Stimulated activated CD8-positive, alpha-beta memory T cell treated with anti-CD3 and anti-CD28 coated beads, Interleukin-7, amount 100 ng/mL, for 24 hours (primary cell): ENCODE measurements at regions not wholly inside any gene's neighbourhood (a gene's known extent, or its start where the extent isn't known, plus 50 kb on each side); places are given as distances from the start of the nearest gene placed in this dataset.

Experiments used
- DNase-seq: peaks from one replicate; pipeline ENCODE4 v3.0.0-alpha.2; 2020; ENCODE audit warnings: low read depth

DNA sequence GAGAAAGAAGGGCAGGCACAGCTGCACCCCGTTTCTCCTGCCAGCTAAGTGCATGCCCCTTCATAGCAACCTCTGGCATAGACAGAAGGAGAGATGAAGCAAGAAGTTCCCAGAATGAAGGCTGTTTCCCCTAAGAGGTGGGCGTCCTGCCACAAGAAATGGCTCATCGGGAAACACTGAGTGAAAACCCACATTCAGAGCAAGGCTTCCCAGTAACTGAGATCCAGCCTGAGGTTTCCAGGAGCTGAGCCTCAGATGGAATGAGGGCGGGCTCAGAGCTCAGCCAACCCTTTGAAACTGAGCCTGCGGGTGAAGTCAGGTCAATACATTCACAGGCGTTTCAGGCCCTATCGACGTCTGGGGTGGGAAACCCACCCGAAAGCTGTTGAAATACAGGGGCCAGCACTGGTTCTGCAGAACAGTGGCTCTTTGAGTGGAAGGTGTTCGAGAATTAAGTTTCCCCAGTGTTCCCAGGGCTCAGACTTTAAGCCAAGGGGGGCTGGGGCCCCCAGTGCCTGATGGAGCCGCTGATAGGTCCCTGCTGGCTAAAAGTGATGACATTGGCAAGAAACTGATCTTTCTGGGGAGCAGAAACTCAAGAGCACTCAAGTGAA, 510.2 kb downstream of the RPS24 start:
- DNase-seq = no peak

DNA sequence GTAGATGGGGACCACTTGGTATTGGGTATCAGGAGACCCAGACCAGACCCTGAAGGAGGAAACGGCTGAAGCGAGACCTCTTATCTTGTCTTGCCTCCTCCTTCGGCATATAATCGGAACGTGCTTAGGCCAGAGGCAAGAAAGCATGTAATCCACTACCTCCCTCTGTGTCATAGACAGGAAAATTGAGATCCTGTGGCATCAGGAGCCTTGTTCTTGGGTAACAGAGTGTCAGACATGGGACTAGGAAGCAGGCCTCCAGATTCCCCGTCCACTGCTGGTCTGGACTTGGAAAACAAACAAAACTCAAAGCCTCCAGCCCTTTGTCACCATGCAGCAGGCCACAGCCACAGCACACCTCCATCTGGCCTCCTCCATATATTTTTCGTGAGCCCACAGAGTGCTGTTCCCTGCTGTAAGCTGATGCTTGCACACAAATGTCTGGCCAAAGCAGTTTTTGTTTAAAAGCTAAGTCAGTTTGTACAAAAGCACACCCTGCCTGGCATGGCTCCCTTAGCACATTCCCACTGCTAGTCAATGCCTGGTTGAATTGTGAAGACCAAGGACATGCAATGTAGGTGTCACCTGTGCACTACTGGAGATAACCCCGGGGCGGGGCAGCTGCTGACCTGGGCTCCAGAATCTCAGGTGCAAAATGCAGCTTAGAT, 510.9 kb downstream of the RPS24 start:
- DNase-seq = no peak

DNA sequence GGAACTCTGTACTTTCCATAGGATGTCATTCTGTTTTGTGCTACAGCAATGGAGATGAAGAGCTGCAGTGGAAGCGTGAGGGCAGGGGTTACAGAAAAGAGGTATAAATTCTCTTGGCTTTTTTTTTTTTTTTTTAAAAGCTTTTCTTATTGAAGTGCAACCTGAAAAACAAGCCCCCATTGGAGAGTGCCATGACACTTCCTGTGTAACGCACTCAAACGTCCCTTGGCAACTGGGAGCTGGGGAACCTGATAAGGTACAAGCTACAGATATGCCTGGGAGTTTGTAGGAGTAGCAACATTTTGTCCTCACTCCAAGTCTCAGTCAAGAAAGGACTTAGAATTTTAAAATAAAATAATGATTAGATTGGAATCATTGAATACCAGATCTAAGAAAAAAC, 512.1 kb downstream of the RPS24 start:
- no peak for DNase-seq

DNA sequence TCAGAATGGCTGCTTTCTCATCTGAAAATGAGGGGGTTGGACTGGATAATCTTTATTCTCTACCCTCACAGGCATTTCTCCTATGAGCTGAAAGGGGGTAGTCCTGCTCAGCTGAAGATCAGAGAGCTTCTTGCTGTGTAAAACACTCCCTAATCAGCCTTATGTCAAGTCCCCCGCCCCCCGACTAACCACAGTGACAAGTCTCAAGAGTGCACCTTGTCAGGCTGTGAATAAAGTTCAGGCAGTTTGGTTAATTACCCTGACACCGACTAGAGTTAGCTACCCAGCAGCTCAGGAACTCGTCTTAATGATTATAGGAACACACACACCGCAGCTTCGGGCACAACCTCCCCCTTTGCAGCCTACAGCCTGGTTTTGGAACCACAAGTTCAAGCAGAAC, 513.7 kb downstream of the RPS24 start:
- no peak for DNase-seq

DNA sequence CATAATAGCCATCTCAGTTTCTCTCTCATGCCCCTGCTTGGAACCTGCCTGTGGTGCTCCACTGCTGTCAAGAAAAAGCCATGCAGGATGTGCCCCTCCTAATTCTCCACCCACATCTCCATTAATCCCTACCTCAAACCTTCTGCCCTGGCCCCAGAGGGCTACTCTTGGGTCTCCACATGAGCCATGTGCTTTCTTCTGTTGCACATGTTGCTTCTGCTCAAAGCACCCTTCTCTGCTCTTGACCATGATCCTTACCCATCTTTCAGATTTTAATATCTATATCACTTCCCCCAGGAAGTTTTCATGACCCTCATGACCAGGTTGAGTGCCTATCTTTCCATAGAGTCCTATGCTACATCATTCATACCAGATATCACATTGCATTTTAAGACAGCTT, 514.2 kb downstream of the RPS24 start:
- no peak for DNase-seq

DNA sequence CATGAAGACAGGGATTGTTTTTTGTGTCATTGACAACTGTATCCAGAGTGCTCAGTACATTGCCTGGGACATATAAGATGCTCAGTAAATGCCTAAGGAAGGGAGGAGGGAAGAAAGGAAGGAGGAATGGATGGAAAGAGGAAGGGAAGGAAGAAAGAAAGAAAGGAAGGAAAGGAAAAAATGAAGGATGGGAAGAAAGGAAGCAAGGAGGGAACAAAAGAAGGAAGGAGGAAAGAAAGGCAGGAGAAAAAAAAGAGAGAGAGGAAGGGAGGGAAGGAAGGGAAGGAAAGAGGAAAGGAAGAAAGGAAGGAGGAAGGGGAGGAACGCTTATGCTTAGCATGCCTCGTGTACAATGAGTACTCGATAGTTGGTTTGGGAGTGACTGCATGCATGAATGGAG, 514.7 kb downstream of the RPS24 start:
- DNase-seq = no peak

DNA sequence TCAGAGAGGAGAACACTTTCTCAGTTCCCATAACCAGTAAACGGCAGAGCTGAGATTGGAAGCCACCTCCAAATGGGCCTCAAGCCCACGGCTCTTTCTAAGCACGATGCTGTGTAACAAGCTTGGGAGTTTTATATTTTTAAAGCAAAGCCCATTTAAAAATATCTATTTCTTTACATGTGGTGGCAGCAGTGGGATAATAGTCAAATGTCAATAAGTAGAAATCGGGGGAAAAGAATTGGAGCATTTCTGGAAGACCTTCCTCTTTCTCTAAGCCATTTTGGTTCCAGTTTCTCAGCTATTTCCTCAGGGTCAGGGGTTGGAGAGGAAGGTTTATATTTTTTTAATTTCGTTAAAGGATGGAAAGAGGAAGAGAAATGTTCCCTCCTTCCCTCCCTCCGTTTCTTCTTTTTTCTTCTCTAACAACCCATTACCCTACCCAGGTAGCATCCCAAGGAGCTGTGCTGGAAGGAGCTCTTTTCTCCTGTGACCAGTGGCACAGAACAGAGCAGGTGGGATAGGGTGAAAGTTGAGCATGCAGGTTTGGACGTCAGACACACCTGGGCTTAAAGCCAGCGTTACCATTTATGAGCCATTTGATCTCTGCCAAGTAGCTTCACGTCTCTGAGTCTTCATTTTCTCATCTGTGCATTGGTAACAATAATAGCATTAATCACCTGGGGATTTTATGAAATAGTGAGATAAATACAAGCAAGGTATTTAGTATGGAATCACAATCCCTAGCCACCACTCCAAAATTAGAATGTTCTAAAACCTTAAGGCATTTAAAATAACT, 515.7 kb downstream of the RPS24 start:
- no peak for DNase-seq

DNA sequence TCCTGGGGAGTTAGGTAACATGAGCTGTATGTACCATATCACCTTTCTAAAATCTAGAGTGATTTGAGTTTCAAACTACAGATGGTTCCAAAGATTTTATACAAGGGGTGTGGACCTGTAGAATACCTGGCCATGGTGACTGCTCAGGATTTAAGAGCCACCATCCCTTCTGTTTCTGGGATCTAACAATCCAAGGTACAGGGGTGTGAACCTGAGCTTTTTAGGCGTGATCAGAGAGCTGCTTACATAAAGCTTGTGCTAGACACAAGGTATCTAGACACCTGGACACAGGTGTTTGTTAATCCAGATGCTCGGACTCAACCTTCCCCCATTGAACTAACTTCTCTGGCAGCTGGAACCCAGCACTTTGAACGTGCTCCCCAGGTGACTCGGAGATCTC, 516.4 kb downstream of the RPS24 start:
- no peak for DNase-seq

DNA sequence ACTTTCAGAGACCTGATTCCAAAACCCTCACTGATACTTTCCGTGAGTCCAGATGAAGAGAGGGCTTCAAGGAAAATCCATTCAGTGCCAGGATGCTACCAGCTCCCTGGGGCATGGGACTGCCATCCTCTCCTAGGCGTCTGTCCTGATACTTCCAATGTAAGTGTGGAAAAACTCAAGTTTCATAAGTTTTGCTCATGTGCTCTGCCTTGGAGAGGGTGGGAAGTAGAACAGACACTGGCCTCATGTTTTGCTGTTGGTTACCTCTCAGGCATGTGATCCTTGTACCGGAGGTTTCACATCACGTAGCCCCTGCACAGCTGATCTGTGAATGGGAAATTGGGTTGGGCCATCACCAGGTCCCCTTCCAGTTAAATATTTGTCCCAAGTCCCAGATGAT, 517.1 kb downstream of the RPS24 start:
- DNase-seq = no peak

DNA sequence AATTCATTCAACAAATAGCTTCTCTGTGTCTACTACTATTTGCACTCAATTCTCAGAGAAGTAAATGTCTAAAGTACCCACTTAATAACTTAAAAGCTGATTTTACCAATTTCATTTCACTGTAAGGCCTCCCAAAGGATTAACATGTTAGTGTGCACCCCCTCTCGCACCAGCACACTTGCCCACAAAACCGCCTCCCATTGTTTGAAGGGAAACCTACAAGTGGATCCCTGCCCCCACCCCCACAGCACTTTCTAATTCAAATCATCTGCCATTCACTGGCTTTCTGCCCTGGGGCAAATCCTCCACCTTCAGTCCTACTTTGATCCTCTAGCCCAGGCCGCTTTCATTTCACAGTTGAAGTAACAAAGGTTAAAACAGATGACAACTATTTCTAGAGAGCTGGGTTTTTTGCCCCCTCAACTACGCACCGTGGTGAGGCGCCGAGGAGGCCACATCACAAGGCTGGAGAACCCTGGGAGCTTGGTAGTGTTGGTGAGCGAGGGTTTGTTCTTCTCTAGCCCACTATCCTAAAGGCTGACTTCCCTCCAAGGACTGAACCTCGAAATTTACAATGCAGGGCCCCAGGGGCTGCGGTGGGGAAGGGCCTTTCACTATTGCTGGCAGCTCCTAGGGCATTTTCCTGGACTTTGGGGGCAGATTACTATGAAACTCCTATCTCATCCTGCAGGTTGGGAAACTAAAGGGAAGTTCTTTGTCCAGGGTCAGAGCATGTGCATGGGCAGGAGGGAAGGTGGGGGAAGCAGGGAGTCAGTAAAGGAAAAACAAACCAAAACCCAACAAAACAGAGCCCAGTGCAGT, 517.4 kb upstream of the ZMIZ1 start:
- no peak for DNase-seq

DNA sequence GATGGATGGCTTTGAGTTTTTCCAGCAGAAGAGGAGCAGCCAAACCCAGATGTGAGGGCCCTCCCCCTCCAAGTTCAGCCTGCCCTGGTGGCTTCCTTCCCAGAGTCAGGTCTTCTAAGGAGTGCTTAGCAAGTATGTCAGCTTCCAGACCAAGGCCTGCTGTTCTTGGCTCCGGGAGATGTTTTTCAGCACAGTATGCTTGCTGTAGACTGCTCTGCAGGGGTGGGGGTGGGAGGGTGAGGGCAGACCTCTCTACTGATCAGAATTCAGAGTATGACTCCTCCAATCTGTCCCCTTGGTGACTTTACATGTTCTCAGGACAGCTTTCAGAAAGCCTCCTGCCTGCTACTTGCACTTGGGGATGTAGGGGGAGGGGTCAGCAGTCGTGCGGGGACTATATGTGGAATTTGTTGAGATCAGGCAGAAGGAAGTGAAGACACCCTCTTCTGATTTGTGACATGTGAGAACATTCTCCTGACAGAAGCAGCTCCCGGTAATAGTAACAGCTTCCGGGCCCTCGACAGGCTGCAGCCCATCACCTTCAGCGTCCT, 516.4 kb upstream of the ZMIZ1 start:
- DNase-seq = no peak

DNA sequence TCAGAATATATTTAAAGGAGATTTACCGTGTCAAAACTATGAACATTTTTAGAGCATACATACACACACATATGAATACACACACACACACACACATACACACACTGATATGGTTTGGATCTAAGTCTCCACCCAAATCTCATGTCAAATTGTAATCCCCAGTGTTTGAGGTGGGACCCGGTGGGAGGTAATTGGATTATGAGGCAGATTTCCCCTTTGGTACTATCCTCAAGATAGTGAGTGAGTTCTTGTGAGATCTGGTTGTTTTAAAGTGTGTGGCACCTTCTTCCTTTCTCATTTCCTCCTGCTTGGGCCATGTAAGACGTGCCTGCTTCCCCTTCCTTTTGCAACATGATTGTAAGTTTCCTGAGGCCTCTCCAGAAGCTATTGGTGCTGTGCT, 515.0 kb upstream of the ZMIZ1 start:
- DNase-seq = no peak

DNA sequence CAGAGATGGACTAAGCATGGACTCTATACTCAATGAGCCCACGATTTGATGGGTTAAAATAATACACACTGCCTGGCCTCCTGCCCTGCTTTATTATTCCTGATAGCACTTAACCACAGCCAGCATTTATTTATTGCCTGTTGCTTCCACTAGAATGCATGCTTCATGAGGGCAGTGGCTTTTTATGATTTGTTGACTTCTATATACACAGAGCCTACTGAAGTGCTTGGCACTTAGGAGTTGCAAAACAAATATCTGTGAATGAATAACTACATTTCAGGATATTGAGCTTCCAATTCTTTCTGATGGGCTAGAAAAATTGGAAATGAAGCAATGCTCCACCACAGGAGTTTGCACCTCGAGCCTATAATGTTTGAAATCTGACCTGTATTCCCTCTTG, 513.6 kb upstream of the ZMIZ1 start:
- DNase-seq = no peak

DNA sequence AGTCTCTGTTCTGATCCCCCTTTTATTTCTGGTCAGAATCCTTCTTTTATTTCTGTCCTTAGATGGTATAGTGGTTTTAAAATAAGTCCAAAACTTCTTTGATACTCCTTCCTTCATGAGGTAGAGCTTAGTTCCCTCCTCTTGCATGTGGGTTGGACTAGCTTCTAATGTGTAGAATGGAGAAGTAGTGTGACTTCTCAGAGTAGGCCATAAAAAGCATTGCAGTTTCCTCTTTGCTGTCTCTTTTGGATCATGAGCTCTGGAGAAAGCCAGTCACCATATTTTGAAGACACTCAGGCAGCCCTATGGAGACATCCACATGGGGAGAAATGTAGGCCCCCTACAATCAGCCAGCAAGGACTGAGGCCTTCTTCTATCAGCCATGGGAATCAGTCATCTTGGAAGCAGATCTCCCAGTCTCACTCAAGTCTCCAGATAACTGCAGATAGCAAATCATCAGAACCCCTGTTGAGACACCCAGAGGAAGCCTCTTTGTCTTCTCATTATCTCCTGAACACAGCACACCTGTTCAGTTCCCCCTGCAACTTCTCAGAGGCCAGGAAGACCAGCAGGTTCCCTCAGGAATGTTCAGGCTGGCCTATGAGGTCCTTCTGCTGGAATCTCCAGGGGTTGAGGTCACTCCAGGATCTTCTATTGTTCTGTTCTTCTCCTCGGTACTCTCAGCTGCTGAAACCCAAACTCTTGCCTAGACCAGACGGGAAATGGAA, 511.9 kb upstream of the ZMIZ1 start:
- no peak for DNase-seq

DNA sequence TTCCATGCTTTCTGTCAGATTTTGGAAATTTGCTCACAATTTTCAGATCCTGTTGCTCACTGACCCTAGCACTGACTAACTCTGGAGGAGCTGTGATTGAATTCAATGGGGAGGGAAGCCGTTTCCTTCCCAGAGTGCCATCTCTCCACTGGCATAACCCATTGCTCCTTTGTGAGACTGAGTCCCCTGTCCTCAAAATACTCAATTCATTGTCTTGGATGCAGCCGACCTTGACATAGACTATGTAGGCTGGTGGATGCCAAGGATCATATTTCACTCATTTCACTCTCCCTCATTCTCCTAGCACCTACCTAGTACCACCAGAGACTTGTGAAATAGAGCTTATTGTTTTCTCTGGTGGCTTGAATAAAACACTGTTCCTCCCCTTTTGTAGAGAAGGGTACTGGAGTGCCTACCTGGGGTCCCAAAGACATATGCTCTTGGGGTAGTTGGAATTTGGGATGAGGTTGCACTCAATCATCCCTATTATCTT, 511.3 kb upstream of the ZMIZ1 start:
- no peak for DNase-seq

DNA sequence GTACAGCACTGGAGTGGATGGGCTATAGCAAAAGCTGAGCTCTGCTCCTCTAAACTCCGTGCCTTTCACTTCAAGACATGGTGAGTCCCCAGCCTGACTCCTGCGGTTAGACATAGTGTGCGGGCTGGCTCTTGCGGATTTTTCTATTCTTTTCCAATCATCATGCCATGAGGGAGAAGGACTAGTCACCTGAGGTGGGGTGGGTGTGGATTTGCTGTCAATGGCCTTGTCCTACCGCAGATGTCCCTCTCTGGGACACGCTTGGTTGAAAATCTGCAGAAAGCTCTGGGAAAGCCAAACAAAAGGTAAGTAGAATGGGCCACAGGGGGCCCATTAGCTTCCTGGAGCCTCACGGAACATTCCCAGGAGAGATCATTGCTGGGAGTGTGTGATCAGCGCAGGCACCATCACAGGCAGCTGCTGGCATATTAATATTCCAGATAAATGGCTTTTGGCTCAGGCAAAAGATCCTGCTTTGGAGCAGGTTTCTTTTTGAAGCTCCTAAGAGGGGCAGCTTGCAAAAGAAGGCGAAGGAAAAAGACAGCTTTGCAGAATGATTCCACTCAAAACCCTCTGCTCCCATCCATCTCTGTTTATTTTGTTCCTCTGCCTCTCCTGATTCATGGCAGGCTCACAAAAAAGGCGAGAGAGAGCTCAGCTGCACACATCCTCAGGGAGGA, 509.0 kb upstream of the ZMIZ1 start:
- no peak for DNase-seq

DNA sequence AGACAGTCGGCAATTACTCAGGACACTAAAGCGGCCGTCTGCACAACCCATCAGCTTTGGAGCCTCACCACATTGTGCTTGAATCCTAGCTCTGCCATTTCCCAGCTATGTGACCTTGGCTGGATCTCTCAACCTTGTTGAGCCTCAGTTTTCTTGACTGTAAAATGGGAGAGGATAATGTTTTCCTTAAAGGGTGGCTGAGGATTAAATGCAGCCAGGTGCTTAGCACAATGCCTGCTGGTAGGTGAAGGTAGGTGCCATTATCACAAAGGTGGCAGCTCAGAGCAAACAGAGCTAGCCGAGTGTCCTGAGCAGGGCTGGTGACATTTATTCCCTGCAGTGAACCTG, 508.5 kb upstream of the ZMIZ1 start:
- no peak for DNase-seq

DNA sequence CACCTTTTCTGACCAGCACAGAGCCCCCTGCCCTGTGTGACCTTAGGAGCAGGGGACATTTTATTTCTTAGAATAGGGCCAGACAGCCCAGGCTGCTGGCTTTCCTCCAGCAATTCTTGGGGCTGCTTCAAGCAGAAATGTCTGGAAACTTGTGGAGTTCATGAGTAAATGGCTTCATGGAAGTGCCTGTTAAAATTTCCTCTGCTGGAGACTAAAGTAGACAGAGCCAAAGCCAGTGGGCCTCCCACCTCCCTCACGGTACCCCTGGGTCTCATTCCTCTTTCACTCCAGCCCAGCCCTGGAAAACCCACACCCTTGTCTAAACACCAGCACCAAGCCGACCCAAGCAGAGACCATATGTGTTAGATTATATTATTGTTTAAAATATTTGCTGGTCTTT, 505.5 kb upstream of the ZMIZ1 start:
- DNase-seq = no peak

DNA sequence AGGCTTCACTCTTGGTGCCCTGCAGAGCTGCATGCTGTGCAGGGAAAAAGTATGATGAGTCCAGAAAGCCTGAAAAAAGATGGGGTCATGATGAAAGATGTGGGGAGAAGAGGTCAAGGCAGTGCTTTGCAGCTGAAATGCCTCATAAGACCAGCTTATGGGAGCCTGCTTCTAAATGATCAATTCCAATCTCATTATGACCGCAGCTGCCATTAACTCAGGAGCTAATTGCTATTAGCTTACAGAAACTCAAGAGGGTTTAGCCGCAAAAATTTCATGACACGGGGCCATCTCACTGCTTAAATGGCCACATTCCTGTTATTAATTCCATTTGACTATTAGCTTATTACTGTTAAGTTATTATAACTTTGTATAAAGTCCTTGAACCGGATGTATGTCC, 502.9 kb upstream of the ZMIZ1 start:
- no peak for DNase-seq

DNA sequence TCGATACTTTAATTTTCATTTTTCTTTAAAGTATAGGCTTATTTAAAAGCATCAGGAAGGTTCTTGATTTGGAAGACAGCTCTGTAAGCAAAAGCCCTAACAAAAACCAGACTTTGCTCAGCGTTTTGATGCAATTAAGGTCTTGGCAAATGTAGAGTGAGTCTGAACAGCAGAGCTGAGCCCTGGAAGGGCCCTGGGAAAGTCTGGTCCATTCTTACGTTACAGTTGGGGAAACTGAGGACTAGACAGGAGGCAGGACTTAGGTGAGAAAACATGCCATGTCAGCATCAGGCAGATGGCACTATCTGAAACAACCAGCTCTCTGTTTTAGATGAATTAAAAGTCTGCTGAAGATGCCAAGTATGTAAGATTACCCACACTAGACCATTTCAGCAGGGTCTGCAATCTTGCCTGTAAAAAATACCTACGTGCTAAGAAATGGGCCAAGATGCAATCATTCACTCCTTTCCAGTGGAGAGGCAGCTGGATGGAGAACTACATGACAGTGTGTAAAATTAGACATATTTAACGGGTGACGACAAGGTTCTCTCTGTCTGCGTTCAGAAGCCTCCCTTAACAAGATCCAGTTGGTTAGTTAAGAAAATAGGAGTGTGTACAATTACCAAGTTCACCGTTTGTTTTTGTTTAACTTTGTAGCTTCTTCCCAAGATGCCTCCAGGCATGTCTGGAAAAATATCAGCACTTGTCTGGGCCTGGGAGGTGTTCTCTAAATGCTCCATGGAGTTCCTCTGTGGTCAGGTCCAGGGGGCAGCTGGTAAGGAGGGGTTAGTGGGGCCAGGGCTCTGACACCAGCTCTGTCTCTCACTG, 502.3 kb upstream of the ZMIZ1 start:
- DNase-seq = no peak
